ENCODE measurements at regions not wholly inside any gene's neighbourhood (a gene's known extent, or its start where the extent isn't known, plus 50 kb on each side); places are given as distances from the start of the nearest gene placed in this dataset.

- Histone ChIP-seq H3K27me3 (no peaks in the 10 kb centered on the region), H3K27ac (no peak overlapping the region), H3K36me3 (no peaks in the 10 kb centered on the region), H3K4me1 (no peaks in the 10 kb centered on the region), H3K4me3 (no peak overlapping the region), H3K9me3 (no peaks in the 10 kb centered on the region)
- ATAC-seq (no peak), DNase-seq (no peak), FAIRE-seq (no peak)
- TF ChIP-seq CTCF (IDR thresholded peaks at IDR 0.05): no peak
- intact Hi-C loops (cut with DNase I): no loop called here
- WGBS, 2 donors: 56 to 72% methylated on average over 2 of the region's 2 CpGs
Observed at GRCh38 chr2:100726866-100727265, 93.1 kb upstream of the NPAS2 start.

- DNase-seq (peak in 5 of 6 donors; percentile 35 to 75 (median 63)), ATAC-seq (peak; percentile 73 to 96 (median 92)), FAIRE-seq (no peak)
- Histone ChIP-seq H3K9me3 (no peaks in the 10 kb centered on the region), H3K4me3 (no peak overlapping the region), H3K4me1 (no peaks in the 10 kb centered on the region), H3K36me3 (no peaks in the 10 kb centered on the region), H3K27ac (no peak overlapping the region), H3K27me3 (no peaks in the 10 kb centered on the region)
- peak in 3 of 4 donors; percentile 14 to 39 (median 35) for TF ChIP-seq CTCF (IDR thresholded peaks at IDR 0.05)
- WGBS, 2 donors: 57 to 58% methylated on average over 6 of the region's 6 CpGs
- intact Hi-C loops (cut with DNase I): loop anchor here in 2 of 3 donors (5.0 to 10.0 kb wide), 2 partner anchors 252 to 254 kb away; no protein-coding TSS in a partner anchor
Observed at GRCh38 chr2:100730290-100730868, 89.6 kb upstream of the NPAS2 start.

- Histone ChIP-seq H3K9me3 (no peaks in the 10 kb centered on the region), H3K36me3 (no peaks in the 10 kb centered on the region), H3K27me3 (no peaks in the 10 kb centered on the region), H3K4me3 (no peak overlapping the region), H3K27ac (no peak overlapping the region), H3K4me1 (no peaks in the 10 kb centered on the region)
- intact Hi-C loops (cut with DNase I): loop anchor here in 2 of 3 donors (5.0 to 10.0 kb wide), 2 partner anchors 251 to 253 kb away; no protein-coding TSS in a partner anchor
- WGBS, 2 donors: 83% methylated on average over 3 of the region's 3 CpGs
- no peak for FAIRE-seq
- no peak for ATAC-seq
- TF ChIP-seq CTCF (IDR thresholded peaks at IDR 0.05): no peak
- no peak for DNase-seq
Observed at GRCh38 chr2:100731535-100731981, 88.4 kb upstream of the NPAS2 start.

- FAIRE-seq: no peak
- 49 to 54% methylated on average over 11 of the region's 11 CpGs for WGBS, 2 donors
- H3K27me3 ChIP-seq: no peaks in the 10 kb centered on the region
- H3K9me3 ChIP-seq: no peaks in the 10 kb centered on the region
- H3K4me3 ChIP-seq: no peak overlapping the region
- intact Hi-C loops (cut with DNase I): loop anchor here in 2 of 3 donors (5.0 to 10.0 kb wide), 2 partner anchors 249 to 251 kb away; no protein-coding TSS in a partner anchor
- H3K27ac ChIP-seq: no peak overlapping the region
- peak in 1 of 6 donors; percentile 18 for DNase-seq
- H3K36me3 ChIP-seq: no peaks in the 10 kb centered on the region
- TF ChIP-seq CTCF (IDR thresholded peaks at IDR 0.05): no peak
- peak in 3 of 4 donors; percentile 42 to 78 (median 54) for ATAC-seq
- no peaks in the 10 kb centered on the region for H3K4me1 ChIP-seq
Observed at GRCh38 chr2:100733391-100734187, 86.3 kb upstream of the NPAS2 start.
